Tibial nerve (tissue), 4 donors: ENCODE measurements at regions not wholly inside any gene's neighbourhood (a gene's known extent, or its start where the extent isn't known, plus 50 kb on each side); places are given as distances from the start of the nearest gene placed in this dataset.

Experiments
- CTCF ChIP-seq, 5 experiments: fragments of 200-600 bp in 3 of 5; fragments of 450-650 bp in 2 of 5; sonication (generic) in 3 of 5; IDR thresholded peaks; one replicate each; pipeline ENCODE4 v1.5.1; 2016 to 2019; ENCODE audit warnings: antibody characterized with exemption in 5 of 5, mild to moderate bottlenecking in 3 of 5, moderate library complexity in 2 of 5
- EP300 ChIP-seq, 2 donors: sonication (generic); formaldehyde crosslinking; IDR thresholded peaks; one replicate each; pipeline ENCODE4 v1.6.1; 2017; ENCODE audit warnings: antibody characterized with exemption in 2 of 2, mild to moderate bottlenecking in 1 of 2
- POLR2A ChIP-seq, 2 donors: fragments of 450-650 bp; IDR thresholded peaks; one replicate each; pipeline ENCODE4 v1.6.1; 2017; ENCODE audit warnings: antibody characterized with exemption in 2 of 2, mild to moderate bottlenecking in 2 of 2, moderate library complexity in 2 of 2

GRCh38 chr1:218845589-218845988 lies 328.1 kb upstream of the LYPLAL1 start:
- TF ChIP-seq POLR2A (IDR thresholded peaks at IDR 0.05) (no peak), CTCF (IDR thresholded peaks at IDR 0.05) (no peak), EP300 (IDR thresholded peaks at IDR 0.05) (no peak)
